Skeletal muscle tissue (tissue), 3 donors: ENCODE measurements at regions not wholly inside any gene's neighbourhood (a gene's known extent, or its start where the extent isn't known, plus 50 kb on each side); places are given as distances from the start of the nearest gene placed in this dataset.

Experiments
- H3K27ac ChIP-seq: one replicate; pipeline ENCODE4 v1.7.0; 2013; ENCODE audit warnings: mild to moderate bottlenecking, low read depth, low read length, inconsistent platforms
- H3K27me3 ChIP-seq, 3 donors: one replicate each; pipeline ENCODE4 v1.7.0; 2013; ENCODE audit warnings: low read length in 3 of 3; ENCODE audit not compliant: control insufficient read depth in 3 of 3, insufficient read depth in 3 of 3
- H3K36me3 ChIP-seq, 3 donors: one replicate each; pipeline ENCODE4 v1.7.0; 2013; ENCODE audit warnings: low read length in 3 of 3; ENCODE audit not compliant: control insufficient read depth in 3 of 3, insufficient read depth in 3 of 3
- H3K4me1 ChIP-seq, 3 donors: one replicate each; pipeline ENCODE4 v1.7.0; 2013; ENCODE audit warnings: low read length in 3 of 3, mild to moderate bottlenecking in 3 of 3; ENCODE audit not compliant: control insufficient read depth in 3 of 3, insufficient read depth in 3 of 3
- H3K4me3 ChIP-seq, 3 donors: one replicate each; pipeline ENCODE4 v1.7.0; 2013; ENCODE audit warnings: low read length in 3 of 3
- H3K9ac ChIP-seq, 3 donors: one replicate each; pipeline ENCODE4 v1.7.0; 2013; ENCODE audit warnings: low read length in 3 of 3, mild to moderate bottlenecking in 3 of 3, moderate library complexity in 2 of 3, low read depth in 1 of 3
- H3K9me3 ChIP-seq, 3 donors: one replicate each; pipeline ENCODE4 v1.7.0; 2013; ENCODE audit warnings: low read length in 3 of 3; ENCODE audit not compliant: control insufficient read depth in 3 of 3
- donor health status: Osteomylitis.

- peaks cover 22 to 46% (median 41%) of the 10 kb centered on the region in 3 donors for H3K27me3 ChIP-seq
- H3K9ac ChIP-seq: no peak overlapping the region
Observed at GRCh38 chr16:85998171-85998867, 99.4 kb downstream of the IRF8 start.

GRCh38 chr16:85998868-85999729 is 100.1 kb downstream of the IRF8 start:
- Histone ChIP-seq H3K9ac (no peak overlapping the region), H3K4me3 (no peak overlapping the region), H3K9me3 (peaks cover 0 to 3% (median 0%) of the 10 kb centered on the region in 3 donors), H3K27ac (no peak overlapping the region), H3K27me3 (peaks cover 19 to 43% (median 37%) of the 10 kb centered on the region in 3 donors), H3K36me3 (no peaks in the 10 kb centered on the region), H3K4me1 (peaks cover 0 to 3% (median 3%) of the 10 kb centered on the region in 3 donors)

More at GRCh38 chr16:85998171-85998867, 99.4 kb downstream of the IRF8 start:
- peaks cover 0 to 3% (median 3%) of the 10 kb centered on the region in 3 donors for H3K4me1 ChIP-seq
- H3K27ac ChIP-seq: no peak overlapping the region
- H3K4me3 ChIP-seq: no peak overlapping the region
- H3K9me3 ChIP-seq: peaks cover 0 to 3% (median 0%) of the 10 kb centered on the region in 3 donors
- H3K36me3 ChIP-seq: no peaks in the 10 kb centered on the region

GRCh38 chr16:85999778-86000177 is 100.8 kb downstream of the IRF8 start:
- peaks cover 18 to 40% (median 34%) of the 10 kb centered on the region in 3 donors for H3K27me3 ChIP-seq
- H3K9ac ChIP-seq: no peak overlapping the region
- H3K4me3 ChIP-seq: no peak overlapping the region
- H3K9me3 ChIP-seq: peaks cover 0 to 3% (median 0%) of the 10 kb centered on the region in 3 donors
- no peak overlapping the region for H3K27ac ChIP-seq
- H3K36me3 ChIP-seq: no peaks in the 10 kb centered on the region
- H3K4me1 ChIP-seq: peaks cover 0 to 3% (median 3%) of the 10 kb centered on the region in 3 donors

GRCh38 chr16:86002178-86002900 is 103.4 kb downstream of the IRF8 start:
- Histone ChIP-seq H3K9me3 (no peaks in the 10 kb centered on the region), H3K4me3 (no peak overlapping the region), H3K4me1 (no peaks in the 10 kb centered on the region), H3K36me3 (no peaks in the 10 kb centered on the region), H3K27ac (no peak overlapping the region), H3K27me3 (peaks cover 5 to 16% (median 12%) of the 10 kb centered on the region in 3 donors), H3K9ac (no peak overlapping the region)

- Histone ChIP-seq H3K9me3 (no peaks in the 10 kb centered on the region), H3K4me1 (no peaks in the 10 kb centered on the region), H3K4me3 (no peak overlapping the region), H3K27me3 (peaks cover 4 to 19% (median 13%) of the 10 kb centered on the region in 3 donors), H3K9ac (no peak overlapping the region), H3K36me3 (no peaks in the 10 kb centered on the region), H3K27ac (no peak overlapping the region)
Observed at GRCh38 chr16:86007524-86007923, 108.6 kb downstream of the IRF8 start.

- Histone ChIP-seq H3K36me3 (no peaks in the 10 kb centered on the region), H3K27me3 (peaks cover 4 to 19% (median 14%) of the 10 kb centered on the region in 3 donors), H3K9me3 (no peaks in the 10 kb centered on the region), H3K27ac (no peak overlapping the region), H3K9ac (no peak overlapping the region), H3K4me3 (no peak overlapping the region), H3K4me1 (no peaks in the 10 kb centered on the region)
Observed at GRCh38 chr16:86010680-86011141, 111.7 kb downstream of the IRF8 start.

- H3K4me1 ChIP-seq: peaks cover 0 to 1% (median 0%) of the 10 kb centered on the region in 3 donors
- no peaks in the 10 kb centered on the region for H3K9me3 ChIP-seq
- H3K27ac ChIP-seq: no peak overlapping the region
- no peak overlapping the region for H3K9ac ChIP-seq
- H3K27me3 ChIP-seq: peaks cover 4 to 22% (median 14%) of the 10 kb centered on the region in 3 donors
- H3K36me3 ChIP-seq: no peaks in the 10 kb centered on the region
- no peak overlapping the region for H3K4me3 ChIP-seq
Observed at GRCh38 chr16:86011532-86011931, 112.6 kb downstream of the IRF8 start.

GRCh38 chr16:86012221-86012620 is 113.3 kb downstream of the IRF8 start:
- H3K4me1 ChIP-seq: peaks cover 0 to 2% (median 0%) of the 10 kb centered on the region in 3 donors
- peaks cover 4 to 22% (median 14%) of the 10 kb centered on the region in 3 donors for H3K27me3 ChIP-seq
- no peak overlapping the region for H3K4me3 ChIP-seq
- no peak overlapping the region for H3K27ac ChIP-seq
- H3K9me3 ChIP-seq: no peaks in the 10 kb centered on the region
- H3K9ac ChIP-seq: no peak overlapping the region
- H3K36me3 ChIP-seq: no peaks in the 10 kb centered on the region

GRCh38 chr16:86013867-86014266 is 114.9 kb downstream of the IRF8 start:
- H3K9ac ChIP-seq: no peak overlapping the region
- no peak overlapping the region for H3K4me3 ChIP-seq
- no peaks in the 10 kb centered on the region for H3K9me3 ChIP-seq
- peaks cover 0 to 4% (median 2%) of the 10 kb centered on the region in 3 donors for H3K4me1 ChIP-seq
- no peak overlapping the region for H3K27ac ChIP-seq
- H3K36me3 ChIP-seq: no peaks in the 10 kb centered on the region
- peaks cover 7 to 26% (median 17%) of the 10 kb centered on the region in 3 donors for H3K27me3 ChIP-seq
